IMR-90 (cell line): ENCODE measurements at regions not wholly inside any gene's neighbourhood (a gene's known extent, or its start where the extent isn't known, plus 50 kb on each side); places are given as distances from the start of the nearest gene placed in this dataset.

ENCODE experiments used
- ATAC-seq: fragments of 200-7000 bp; cut with Tn5 transposase; 2 replicates; pipeline ENCODE4 v1.9.1; 2020; ENCODE audit warnings: low read depth, mild to moderate bottlenecking, moderate library complexity
- BruUV-seq: library from RNA; stranded (reverse); fragments of 400-500 nt; replicated peaks from 2 replicates; lab custom pipeline; 2021; lab: Mats Ljungman, UMichigan
- CTCF ChIA-PET: fragments of 300-600 bp; formaldehyde crosslinking; extraction: SDS; loops from one replicate; lab custom pipeline; 2021; ENCODE audit warnings: antibody characterized with exemption; lab: Yijun Ruan, JAX
- POLR2A ChIA-PET: fragments of 300-600 bp; sonication (Branson Sonifier 250); formaldehyde crosslinking; loops from one replicate; lab custom pipeline; 2022; ENCODE audit warnings: antibody characterized with exemption; ENCODE audit not compliant: unreplicated experiment; lab: Charles Lee
- DNase-seq: peaks from one replicate; pipeline ENCODE4 v3.0.0; 2013
- H2AFZ ChIP-seq: replicated peaks from 2 replicates; pipeline ENCODE3; 2013; ENCODE audit warnings: low read length, mild to moderate bottlenecking; ENCODE audit not compliant: poor library complexity
- H2AK5ac ChIP-seq: 2 replicates; pipeline ENCODE4 v1.6.1; 2013; ENCODE audit warnings: low read depth, low read length, inconsistent platforms
- H2AK9ac ChIP-seq: replicated peaks from 2 replicates; pipeline ENCODE3; 2013; ENCODE audit warnings: mild to moderate bottlenecking, low read depth, low read length, moderate library complexity; ENCODE audit not compliant: poor library complexity
- H2BK120ac ChIP-seq: 2 replicates; pipeline ENCODE4 v1.6.1; 2013; ENCODE audit warnings: low read depth, low read length, inconsistent platforms
- H2BK15ac ChIP-seq: 3 replicates; pipeline ENCODE4 v1.6.1; 2013; ENCODE audit warnings: low read depth, low read length, inconsistent platforms
- H2BK20ac ChIP-seq: 2 replicates; pipeline ENCODE4 v1.6.1; 2013; ENCODE audit warnings: low read depth, mild to moderate bottlenecking, inconsistent platforms, low read length, moderate library complexity
- H2BK5ac ChIP-seq: 2 replicates; pipeline ENCODE4 v1.6.1; 2013; ENCODE audit warnings: mild to moderate bottlenecking, low read depth, low read length, inconsistent platforms; ENCODE audit not compliant: poor library complexity, severe bottlenecking
- H3K14ac ChIP-seq: replicated peaks from 2 replicates; pipeline ENCODE4 v1.6.1; 2013; ENCODE audit warnings: low read depth, low read length, inconsistent platforms
- H3K18ac ChIP-seq: 2 replicates; pipeline ENCODE4 v1.6.1; 2013; ENCODE audit warnings: low read depth, low read length, control low read depth
- H3K23ac ChIP-seq: 2 replicates; pipeline ENCODE4 v1.6.1; 2013; ENCODE audit warnings: low read depth, low read length, inconsistent platforms
- H3K27ac ChIP-seq: 2 replicates; pipeline ENCODE4 v1.5.1; 2013; ENCODE audit warnings: mild to moderate bottlenecking, control low read depth, low read length; ENCODE audit not compliant: insufficient read depth
- H3K27me3 ChIP-seq: 2 replicates; pipeline ENCODE4 v1.6.1; 2013; ENCODE audit warnings: low read length; ENCODE audit not compliant: control insufficient read depth, insufficient read depth
- H3K36me3 ChIP-seq: 2 replicates; pipeline ENCODE4 v1.6.1; 2013; ENCODE audit warnings: low read length, mixed read lengths; ENCODE audit not compliant: control insufficient read depth, insufficient read depth
- H3K4ac ChIP-seq: 2 replicates; pipeline ENCODE4 v1.6.1; 2013; ENCODE audit warnings: low read depth, low read length, inconsistent platforms
- H3K4me1 ChIP-seq: 2 replicates; pipeline ENCODE4 v1.6.1; 2013; ENCODE audit warnings: low read length, mixed read lengths; ENCODE audit not compliant: control insufficient read depth, insufficient read depth
- H3K4me2 ChIP-seq: 2 replicates; pipeline ENCODE4 v1.6.1; 2013; ENCODE audit warnings: low read depth, mild to moderate bottlenecking, control low read depth, low read length, moderate library complexity
- H3K4me3 ChIP-seq: 2 replicates; pipeline ENCODE4 v1.5.1; 2013; ENCODE audit warnings: low read depth, mild to moderate bottlenecking, control low read depth, low read length, moderate library complexity; ENCODE audit not compliant: insufficient read depth
- H3K56ac ChIP-seq: 2 replicates; pipeline ENCODE4 v1.6.1; 2013; ENCODE audit warnings: low read length, inconsistent platforms; ENCODE audit not compliant: insufficient read depth; ENCODE audit errors: extremely low read depth
- H3K79me1 ChIP-seq, 2 experiments: 2 replicates each; pipeline ENCODE4 v1.6.1; 2013; ENCODE audit warnings: low read length in 2 of 2, inconsistent platforms in 1 of 2, low read depth in 1 of 2
- H3K9ac ChIP-seq: 2 replicates; pipeline ENCODE4 v1.6.1; 2013; ENCODE audit warnings: low read depth, low read length, control low read depth
- H3K9me1 ChIP-seq: 2 replicates; pipeline ENCODE4 v1.6.1; 2013; ENCODE audit warnings: low read length, inconsistent platforms; ENCODE audit not compliant: insufficient read depth
- H3K9me3 ChIP-seq: 2 replicates; pipeline ENCODE4 v1.6.1; 2013; ENCODE audit warnings: low read length; ENCODE audit not compliant: control insufficient read depth, insufficient read depth
- H4K20me1 ChIP-seq: 2 replicates; pipeline ENCODE4 v1.6.1; 2013; ENCODE audit warnings: low read length, inconsistent platforms; ENCODE audit not compliant: insufficient read depth
- H4K5ac ChIP-seq: 2 replicates; pipeline ENCODE4 v1.6.1; 2013; ENCODE audit warnings: mild to moderate bottlenecking, low read depth, low read length, control low read depth
- H4K8ac ChIP-seq, 2 experiments: 2 replicates each; pipeline ENCODE4 v1.6.1; 2013; ENCODE audit warnings: low read depth in 2 of 2, low read length in 2 of 2, control low read depth in 1 of 2, inconsistent platforms in 1 of 2
- H4K91ac ChIP-seq: 2 replicates; pipeline ENCODE4 v1.6.1; 2013; ENCODE audit warnings: low read depth, low read length, inconsistent platforms; ENCODE audit not compliant: insufficient read depth
- POLR2A ChIP-seq: IDR thresholded peaks from 2 replicates; pipeline ENCODE4 v1.6.1; 2012; ENCODE audit warnings: mild to moderate bottlenecking, low read depth, low read length
- WGBS, 2 experiments: methylation state at CpG; one replicate each; pipeline versions ENCODE4 v1.1.5 to v1.1.7; 2013; ENCODE audit warnings: missing lambda C conversion rate in 2 of 2; ENCODE audit not compliant: insufficient read length in 1 of 2; ENCODE audit errors: extremely low coverage in 2 of 2; 5-methylcytosine and 5-hydroxymethylcytosine counted together
- dilution Hi-C: fragments of 300-500 bp; cut with HindIII; formaldehyde crosslinking; loops from one replicate; pipeline ENCODE4 v1.14.3; 2018; ENCODE audit warnings: low sequenced_read_pairs; ENCODE audit not compliant: unreplicated experiment
- in situ Hi-C: fragments of 300-500 bp; cut with MboI; formaldehyde crosslinking; loops from 3 replicates; pipeline ENCODE4 v1.14.3; 2019; ENCODE audit warnings: low sequenced_read_pairs, inconsistent platforms, mixed read lengths
- intact Hi-C: fragments of 100-400 bp; cut with micrococcal nuclease; formaldehyde crosslinking; loops from 2 replicates; pipeline ENCODE4 v1.10.0; 2022

- Histone ChIP-seq H4K20me1 (no peaks in the 10 kb centered on the region), H3K18ac (no peak overlapping the region), H3K9me1 (no peaks in the 10 kb centered on the region), H3K27ac (no peak overlapping the region), H3K4me2 (no peak overlapping the region), H3K9me3 (peaks cover 40% of the 10 kb centered on the region), H2AK5ac (no peak overlapping the region), H3K14ac (no peak overlapping the region), H2BK20ac (no peak overlapping the region), H2BK120ac (no peak overlapping the region), H3K9ac (no peak overlapping the region), H3K4ac (no peak overlapping the region), H3K27me3 (no peaks in the 10 kb centered on the region), H2AFZ (no peak overlapping the region), H3K79me1 (no peaks in the 10 kb centered on the region), H3K36me3 (no peaks in the 10 kb centered on the region), H4K5ac (no peak overlapping the region), H3K4me3 (no peak overlapping the region), H4K91ac (no peak overlapping the region), H2BK15ac (no peak overlapping the region), H3K56ac (no peak overlapping the region), H2BK5ac (no peak overlapping the region), H3K4me1 (no peaks in the 10 kb centered on the region), H3K23ac (no peak overlapping the region), H2AK9ac (no peak overlapping the region), H4K8ac (no peak overlapping the region)
- no TSS peak for BruUV-seq
- no peak for ATAC-seq
- WGBS, 2 experiments: 87% methylated on average over 5 of the region's 12 CpGs; no CpG with 5 or more reads in 1 of the 2 experiments
- TF ChIP-seq POLR2A: no peak
- DNase-seq: no peak
- ChIA-PET POLR2A (no interaction called here), CTCF (no interaction called here)
- intact Hi-C loops (no loop called here), in situ Hi-C loops (no loop called here), dilution Hi-C loops (no loop called here)
Observed at GRCh38 chr2:489838-490237, 187.4 kb downstream of the TMEM18 start.
